PC-9 (cell line): ENCODE measurements at regions not wholly inside any gene's neighbourhood (a gene's known extent, or its start where the extent isn't known, plus 50 kb on each side); places are given as distances from the start of the nearest gene placed in this dataset.
"Not testable (repeated sequence)": the region's sequence is repeated elsewhere in the genome, so short reads cannot be mapped to it uniquely, and the experiment has no call there.

ENCODE experiments used
- BruUV-seq: library from RNA; stranded (reverse); fragments of 400-500 nt; replicated peaks from 2 replicates; lab custom pipeline; 2021; lab: Mats Ljungman, UMichigan
- CTCF ChIA-PET: fragments of 300-600 bp; sonication (Branson Sonifier 250); formaldehyde crosslinking; loops from one replicate; lab custom pipeline; 2022; ENCODE audit warnings: antibody characterized with exemption; lab: Charles Lee
- POLR2A ChIA-PET: fragments of 300-600 bp; sonication (Branson Sonifier 250); formaldehyde crosslinking; loops from one replicate; lab custom pipeline; 2022; ENCODE audit warnings: antibody characterized with exemption; ENCODE audit not compliant: unreplicated experiment; lab: Charles Lee
- DNase-seq, 2 experiments: peaks; one replicate each; pipeline versions ENCODE4 v3.0.0 to v3.0.0-alpha.2; 2015 to 2022; ENCODE audit warnings: mixed read lengths in 1 of 2
- H2AFZ ChIP-seq: fragments of 200-600 bp; sonication (generic); 2 replicates; pipeline ENCODE4 v1.8.1; 2017; ENCODE audit warnings: antibody characterized with exemption
- H3F3A ChIP-seq: fragments of 200-600 bp; sonication (generic); 2 replicates; pipeline ENCODE4 v1.8.1; 2017; ENCODE audit warnings: antibody characterized with exemption, mild to moderate bottlenecking, low read depth; ENCODE audit not compliant: insufficient read depth
- H3K27ac ChIP-seq: fragments of 200-600 bp; sonication (generic); 2 replicates; pipeline ENCODE4 v1.6.1; 2016; ENCODE audit warnings: mixed run types
- H3K27me3 ChIP-seq: fragments of 200-600 bp; sonication (generic); 2 replicates; pipeline ENCODE4 v1.6.1; 2016; ENCODE audit warnings: low read depth, mixed run types; ENCODE audit not compliant: insufficient read depth
- H3K36me3 ChIP-seq: fragments of 200-600 bp; sonication (generic); 2 replicates; pipeline ENCODE4 v1.6.1; 2016; ENCODE audit warnings: low read depth, mixed run types
- H3K4me1 ChIP-seq: fragments of 200-600 bp; sonication (generic); replicated peaks from 2 replicates; pipeline ENCODE4 v1.6.1; 2016; ENCODE audit warnings: mixed run types; ENCODE audit not compliant: insufficient read depth
- H3K4me2 ChIP-seq: fragments of 200-600 bp; sonication (generic); 2 replicates; pipeline ENCODE4 v1.6.1; 2017; ENCODE audit warnings: mixed run types
- H3K4me3 ChIP-seq: fragments of 200-600 bp; sonication (generic); 2 replicates; pipeline ENCODE4 v1.6.1; 2016; ENCODE audit warnings: mixed run types
- H3K79me2 ChIP-seq: fragments of 200-600 bp; sonication (generic); 2 replicates; pipeline ENCODE4 v1.6.1; 2017; ENCODE audit warnings: low read depth, mixed run types
- H3K9me2 ChIP-seq: fragments of 200-600 bp; sonication (generic); 2 replicates; pipeline ENCODE4 v1.8.1; 2017; ENCODE audit warnings: mild to moderate bottlenecking; ENCODE audit not compliant: insufficient read depth
- H3K9me3 ChIP-seq: fragments of 200-600 bp; sonication (generic); 2 replicates; pipeline ENCODE4 v1.8.1; 2016; ENCODE audit warnings: low read depth; ENCODE audit not compliant: insufficient read depth
- H4K20me1 ChIP-seq: fragments of 200-600 bp; sonication (generic); 2 replicates; pipeline ENCODE4 v1.8.1; 2017; ENCODE audit not compliant: insufficient read depth
- CTCF ChIP-seq: fragments of 200-600 bp; sonication (generic); conservative IDR thresholded peaks from 2 replicates; pipeline ENCODE4 v1.6.1; 2017; ENCODE audit warnings: mixed run types, antibody characterized with exemption, mild to moderate bottlenecking, moderate library complexity
- EZH2 ChIP-seq: fragments of 200-600 bp; sonication (generic); IDR thresholded peaks from 2 replicates; pipeline ENCODE4 v1.8.0; 2017; ENCODE audit warnings: antibody characterized with exemption, low read depth
- intact Hi-C: fragments of 100-400 bp; cut with micrococcal nuclease; formaldehyde crosslinking; loops from one replicate; pipeline ENCODE4 v1.10.0; 2022; ENCODE audit not compliant: unreplicated experiment

GRCh38 chr2:8509621-8510020 is 172.2 kb upstream of the ID2 start:
- POLR2A ChIA-PET = no interaction called here
- Histone ChIP-seq H3K27ac (no peak overlapping the region), H3K9me2 (no peaks in the 10 kb centered on the region), H2AFZ (no peak overlapping the region), H3K4me2 (no peak overlapping the region), H3F3A (no peaks in the 10 kb centered on the region), H3K27me3 (peaks cover 79% of the 10 kb centered on the region), H4K20me1 (no peaks in the 10 kb centered on the region), H3K9me3 (no peaks in the 10 kb centered on the region), H3K4me3 (no peak overlapping the region), H3K36me3 (no peaks in the 10 kb centered on the region), H3K4me1 (no peaks in the 10 kb centered on the region), H3K79me2 (no peaks in the 10 kb centered on the region)
- no peak for DNase-seq
- intact Hi-C loops = no loop called here
- CTCF ChIA-PET = no interaction called here
- no peak for TF ChIP-seq CTCF
- no peak for TF ChIP-seq EZH2
- no TSS peak for BruUV-seq

GRCh38 chr2:8510055-8510454 is 171.8 kb upstream of the ID2 start:
- not testable (repeated sequence) for DNase-seq, H3K4me3 ChIP-seq, BruUV-seq

GRCh38 chr2:8510519-8510918 is 171.3 kb upstream of the ID2 start:
- no peak overlapping the region for H3K27ac ChIP-seq
- no peaks in the 10 kb centered on the region for H3K36me3 ChIP-seq
- ChIA-PET POLR2A (interaction anchor here (0.6 kb wide), 1 partner anchor 1215 kb away, joined by 5 read pairs; no protein-coding TSS in a partner anchor), CTCF (no interaction called here)
- BruUV-seq = no TSS peak
- no peaks in the 10 kb centered on the region for H4K20me1 ChIP-seq
- TF ChIP-seq CTCF (no peak), EZH2 (no peak)
- H3K9me3 ChIP-seq = no peaks in the 10 kb centered on the region
- H3K9me2 ChIP-seq = no peaks in the 10 kb centered on the region
- no peaks in the 10 kb centered on the region for H3K4me1 ChIP-seq
- no peaks in the 10 kb centered on the region for H3K79me2 ChIP-seq
- H3K4me3 ChIP-seq = no peak overlapping the region
- H3K4me2 ChIP-seq = no peak overlapping the region
- peaks cover 82% of the 10 kb centered on the region for H3K27me3 ChIP-seq
- no peak for DNase-seq
- H2AFZ ChIP-seq = no peak overlapping the region
- no peaks in the 10 kb centered on the region for H3F3A ChIP-seq
- intact Hi-C loops = no loop called here

More at GRCh38 chr2:8510055-8510454, 171.8 kb upstream of the ID2 start:
- H3K9me2 ChIP-seq, H3K4me2 ChIP-seq, POLR2A ChIA-PET, H4K20me1 ChIP-seq, H3K79me2 ChIP-seq, H3K4me1 ChIP-seq, H3K36me3 ChIP-seq, H3K9me3 ChIP-seq, H2AFZ ChIP-seq, H3K27ac ChIP-seq, CTCF ChIA-PET, H3F3A ChIP-seq, intact Hi-C loops: not testable (repeated sequence)
- H3K27me3 ChIP-seq = peaks cover 80% of the 10 kb centered on the region
